Stimulated activated CD4-positive, alpha-beta T cell treated with anti-CD3 and anti-CD28 coated beads, Interleukin-2, amount 100 ng/mL, for 24 hours (primary cell): ENCODE measurements at regions not wholly inside any gene's neighbourhood (a gene's known extent, or its start where the extent isn't known, plus 50 kb on each side); places are given as distances from the start of the nearest gene placed in this dataset.
"Not testable (repeated sequence)": the region's sequence is repeated elsewhere in the genome, so short reads cannot be mapped to it uniquely, and the experiment has no call there.

Experiments used
- DNase-seq, 2 donors: peaks; one replicate each; pipeline ENCODE4 v3.0.0-alpha.2; 2020

DNA sequence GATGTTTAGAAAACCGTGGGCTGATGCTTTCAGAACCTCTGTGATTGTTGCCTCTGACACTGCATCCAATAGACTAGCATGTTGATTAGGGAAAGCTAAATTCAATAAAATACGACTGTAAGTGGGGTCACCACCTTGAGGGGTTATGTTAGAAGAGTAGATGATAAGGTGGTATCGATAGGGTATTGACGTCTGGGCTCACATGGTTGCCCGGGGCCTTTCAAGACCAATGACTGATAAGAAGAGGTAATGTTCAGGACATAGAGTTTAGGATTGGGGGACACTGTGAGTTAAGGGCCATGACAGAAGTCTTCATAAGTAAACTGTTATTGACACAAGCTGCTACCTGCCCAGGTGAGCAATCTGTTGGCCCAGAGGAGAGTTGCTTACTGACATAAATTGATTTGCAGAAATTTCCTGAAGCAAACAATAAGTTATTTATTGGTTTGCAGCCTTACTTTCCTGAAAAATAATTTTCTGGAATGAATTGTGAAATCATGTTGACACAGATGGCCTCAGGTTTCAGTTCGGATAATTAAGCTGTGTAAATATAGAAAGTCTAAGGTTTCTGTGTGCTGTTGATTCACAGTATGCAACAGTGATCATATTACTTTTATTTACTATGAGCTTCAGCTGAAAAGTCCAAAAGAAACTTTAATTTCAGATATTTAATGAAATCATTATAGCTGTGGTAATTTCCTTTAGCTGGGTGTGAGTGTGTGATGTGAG lies 289.9 kb upstream of the PRSS16 start:
- not testable (repeated sequence) for DNase-seq

DNA sequence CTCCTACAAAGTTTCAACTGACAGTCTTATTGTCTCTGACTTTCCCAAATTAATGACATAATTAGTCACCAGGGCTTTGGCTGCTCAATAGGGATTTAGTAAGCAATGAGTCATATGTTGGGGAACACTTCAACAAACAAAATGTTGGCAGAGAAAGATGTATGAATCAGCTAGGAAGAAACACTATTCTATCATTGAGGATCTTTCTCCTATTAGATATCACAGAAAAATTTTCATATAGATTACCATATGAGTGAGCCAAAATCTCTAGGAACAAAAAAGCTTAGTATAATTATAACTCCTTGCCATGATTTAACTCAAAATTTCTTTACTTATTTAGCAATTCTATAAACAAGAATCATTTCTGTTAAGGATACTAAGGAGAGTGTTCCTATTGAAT lies 286.3 kb upstream of the PRSS16 start:
- not testable (repeated sequence) for DNase-seq

DNA sequence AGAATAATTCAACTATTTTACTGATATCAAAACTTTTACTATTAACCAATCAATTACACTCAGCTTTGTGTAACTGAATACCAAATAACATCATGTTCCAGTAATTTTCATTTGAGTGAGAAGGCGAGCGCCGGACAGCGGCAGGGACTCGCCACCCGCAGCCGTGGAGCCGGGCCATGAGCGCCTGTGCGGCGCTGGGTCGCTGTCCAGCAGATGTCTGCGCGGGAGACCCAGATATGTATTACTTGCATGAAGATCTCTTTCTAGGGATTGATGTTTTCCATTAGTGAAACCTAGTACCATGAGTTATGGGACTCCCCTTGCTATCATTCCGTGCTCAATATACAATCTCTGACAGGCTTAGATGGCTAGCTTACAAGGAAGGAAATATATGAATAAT lies 245.1 kb upstream of the PRSS16 start:
- DNase-seq: no peak

DNA sequence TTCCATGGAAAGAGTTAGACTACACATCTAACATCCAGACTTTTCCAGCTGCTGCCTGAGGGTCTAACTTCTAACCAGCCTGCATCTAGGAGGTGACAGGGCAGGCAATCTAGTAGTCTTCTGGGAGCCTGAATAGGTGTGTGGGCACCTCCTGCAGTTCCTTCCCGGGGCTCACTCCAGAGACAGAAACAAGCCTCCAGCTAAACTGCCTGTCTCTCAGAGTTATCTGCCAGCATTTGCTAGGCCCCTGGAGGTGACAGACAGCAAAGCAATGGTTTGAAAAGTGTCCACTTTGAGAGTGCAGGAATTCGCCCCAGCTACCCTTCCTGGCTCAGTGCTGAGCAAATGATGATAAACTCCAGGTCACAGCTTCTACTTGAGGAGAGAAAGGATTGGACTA lies 240.5 kb upstream of the PRSS16 start:
- DNase-seq: no peak

DNA sequence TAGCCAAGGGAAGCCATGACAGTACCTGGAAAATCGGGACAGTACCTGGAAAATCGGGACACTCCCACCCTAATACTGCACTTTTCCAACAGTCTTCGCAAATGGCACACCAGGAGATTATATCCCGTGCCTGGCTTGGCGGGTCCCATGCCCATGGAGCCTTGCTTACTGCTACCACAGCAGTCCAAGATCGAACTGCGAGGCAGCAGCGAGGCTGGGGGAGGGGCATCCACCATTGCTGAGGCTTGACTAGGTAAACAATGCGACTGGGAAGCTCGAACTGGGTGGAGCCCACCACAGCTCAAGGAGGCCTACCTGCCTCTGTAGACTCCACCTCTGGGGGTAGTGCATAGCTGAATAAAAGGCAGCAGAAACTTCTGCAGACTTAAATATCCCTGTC lies 238.9 kb upstream of the PRSS16 start:
- not testable (repeated sequence) for DNase-seq

DNA sequence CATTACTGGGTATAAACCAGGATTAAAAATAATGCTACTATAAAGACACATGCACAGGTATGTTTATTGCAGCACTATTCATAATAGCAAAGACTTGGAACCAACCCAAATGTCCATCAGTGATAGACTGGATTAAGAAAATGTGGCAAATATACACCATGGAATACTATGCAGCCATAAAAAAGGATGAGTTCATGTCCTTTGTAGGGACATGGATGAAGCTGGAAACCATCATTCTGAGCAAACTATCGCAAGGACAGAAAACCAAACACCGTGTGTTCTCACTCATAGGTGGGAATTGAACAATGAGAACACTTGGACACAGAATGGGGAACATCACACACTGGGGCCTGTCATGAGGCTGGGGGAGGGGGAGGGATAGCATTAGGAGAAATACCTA lies 233.4 kb upstream of the PRSS16 start:
- not testable (repeated sequence) for DNase-seq

DNA sequence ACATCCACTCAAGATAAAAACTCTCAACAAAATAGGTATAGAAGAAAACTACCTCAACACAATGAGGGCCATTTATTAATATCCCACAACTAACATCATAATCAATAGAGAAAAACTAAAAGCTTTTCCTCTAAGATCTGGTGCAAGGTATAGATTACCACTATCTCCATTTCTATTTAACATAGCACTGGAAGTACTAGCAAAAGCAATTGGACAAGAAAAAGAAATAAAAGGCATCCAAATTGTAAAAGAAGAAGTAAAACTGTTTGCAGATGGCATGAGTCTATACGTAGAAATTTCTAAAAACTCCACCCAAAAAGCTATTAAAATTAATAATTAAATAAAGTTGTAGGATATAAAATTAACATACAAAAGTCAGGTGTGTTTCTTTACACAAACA lies 230.8 kb upstream of the PRSS16 start:
- no peak for DNase-seq

DNA sequence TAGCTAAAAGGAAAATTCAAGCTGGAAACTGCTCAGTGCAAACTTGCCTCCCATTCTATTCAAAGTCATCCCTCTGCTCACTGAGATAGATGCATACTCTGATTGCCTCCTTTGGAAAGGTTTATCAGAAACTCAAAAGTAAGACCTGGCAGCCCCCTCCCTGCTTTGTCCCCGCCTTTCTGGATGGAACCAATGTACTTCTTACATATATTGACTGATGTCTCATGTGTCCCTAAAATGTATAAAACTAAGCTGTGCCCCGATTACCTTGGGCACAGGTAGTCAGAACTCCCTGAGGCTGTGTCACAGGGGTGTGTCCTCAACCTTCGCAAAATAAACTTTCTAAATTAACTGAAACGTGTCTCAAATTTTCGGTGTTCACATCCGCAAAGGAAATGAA lies 229.1 kb upstream of the PRSS16 start:
- not testable (repeated sequence) for DNase-seq

DNA sequence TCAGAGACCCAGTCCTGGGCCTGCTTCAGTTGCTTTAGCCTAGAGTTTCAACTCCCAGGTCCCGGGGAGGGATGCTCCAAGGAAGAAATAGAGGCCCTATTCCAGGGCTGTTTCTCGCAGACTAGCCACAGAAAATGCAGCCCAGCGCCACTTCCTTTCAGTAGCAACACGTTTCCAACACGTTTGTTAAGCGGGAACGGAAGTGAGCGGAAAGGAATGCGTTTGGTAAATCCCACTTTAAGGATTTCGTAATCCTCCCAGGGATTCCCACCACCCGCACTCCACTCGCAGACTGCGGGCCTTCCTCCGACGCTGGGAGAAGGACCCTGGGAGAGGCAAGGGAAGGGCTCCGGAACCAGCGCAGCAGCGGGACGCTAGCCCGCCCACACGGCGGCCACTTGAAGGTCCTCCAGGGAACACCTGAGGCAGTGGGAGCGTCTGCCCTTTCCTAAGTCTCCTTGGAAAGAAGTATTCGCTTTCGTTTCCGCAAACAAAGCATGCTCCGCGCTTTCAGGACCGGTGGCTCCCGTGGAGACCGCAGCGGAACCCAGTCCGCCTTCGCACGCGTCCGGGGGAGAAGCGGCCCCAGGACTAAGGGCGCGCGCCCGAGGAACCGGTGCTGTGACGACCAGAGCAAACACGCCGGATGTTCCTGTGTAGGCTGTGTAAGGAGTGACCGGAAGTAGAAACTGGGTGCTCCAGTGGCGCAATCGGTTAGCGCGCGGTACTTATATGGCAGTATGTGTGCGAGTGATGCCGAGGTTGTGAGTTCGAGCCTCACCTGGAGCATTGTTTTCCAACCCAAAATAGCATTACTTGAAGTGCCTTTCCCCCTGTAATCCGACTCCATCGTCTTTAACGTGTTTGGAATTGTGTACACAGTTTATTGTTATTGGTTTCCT lies 227.6 kb upstream of the PRSS16 start:
- DNase-seq: peak; percentile 49 to 75

DNA sequence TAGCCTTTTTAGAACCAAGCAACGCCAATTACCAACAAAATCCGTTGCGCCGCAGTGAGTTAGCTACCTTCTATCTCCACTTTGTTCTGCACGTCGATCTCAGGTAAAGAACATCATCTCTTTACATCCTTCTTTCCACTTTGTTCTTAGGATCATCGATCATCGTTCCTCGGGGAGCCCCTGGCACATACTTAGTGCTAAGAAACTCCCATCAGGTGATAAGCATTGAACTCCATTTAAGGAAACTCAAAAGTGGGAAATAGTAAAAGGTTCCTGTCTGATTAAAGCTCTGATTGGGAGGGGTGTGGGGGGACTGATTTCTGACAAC lies 227.0 kb upstream of the PRSS16 start:
- DNase-seq: no peak

DNA sequence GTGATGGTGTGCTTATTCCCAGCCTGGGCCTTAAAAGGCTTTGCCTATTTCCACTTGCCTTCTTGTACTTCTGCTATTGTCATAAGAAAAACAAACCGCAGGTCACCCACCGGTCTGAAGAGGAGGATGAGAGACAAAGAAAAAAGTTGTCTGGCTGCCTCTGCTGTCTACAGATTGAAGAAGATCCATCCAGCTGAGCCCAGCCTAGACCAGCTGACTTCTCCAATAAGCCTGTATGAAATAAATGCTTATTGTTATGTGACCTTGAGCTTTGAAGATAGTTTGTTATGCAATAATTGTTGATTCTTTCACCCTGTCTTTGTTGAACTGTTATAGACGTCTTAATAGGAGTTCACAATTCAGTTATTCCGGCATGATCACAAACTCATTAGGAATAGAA lies 223.8 kb upstream of the PRSS16 start:
- DNase-seq: no peak

DNA sequence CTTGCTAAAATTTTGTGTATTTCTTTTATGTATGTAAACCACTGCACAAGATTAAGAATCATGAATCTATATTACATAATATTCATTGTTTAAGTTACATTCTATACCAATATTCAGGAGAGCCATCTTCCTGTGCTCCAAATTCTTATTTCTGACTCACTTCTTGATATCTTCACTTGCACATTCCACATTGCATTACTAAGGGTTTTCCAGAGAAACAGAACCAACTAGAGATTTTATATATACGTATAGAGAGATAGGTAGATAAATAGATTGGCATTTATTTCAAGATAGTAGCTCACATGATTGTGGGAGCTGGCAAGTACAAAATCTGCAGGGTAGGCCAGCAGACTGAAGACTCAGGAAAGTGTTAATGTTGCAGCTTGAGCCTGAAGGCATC lies 222.2 kb upstream of the PRSS16 start:
- DNase-seq: no peak

DNA sequence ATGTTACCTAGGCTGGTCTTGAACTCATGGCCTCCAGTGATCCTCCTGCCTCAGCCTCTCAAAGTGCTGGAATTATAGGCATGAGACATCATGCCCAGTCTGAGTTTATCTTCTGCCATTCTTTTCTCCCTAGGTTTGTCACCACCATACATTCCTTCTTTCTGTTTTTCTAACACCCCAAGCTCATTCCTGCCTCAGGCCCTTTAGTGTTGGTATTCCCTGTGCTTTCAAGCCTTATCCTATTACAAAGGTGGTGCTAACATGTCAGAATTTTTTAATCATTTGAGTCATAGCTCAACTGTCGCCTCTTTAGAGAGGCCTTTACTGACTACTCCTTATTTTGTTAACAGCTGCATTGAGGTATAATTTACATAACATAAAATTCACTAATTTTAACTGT lies 221.1 kb upstream of the PRSS16 start:
- DNase-seq: no peak

DNA sequence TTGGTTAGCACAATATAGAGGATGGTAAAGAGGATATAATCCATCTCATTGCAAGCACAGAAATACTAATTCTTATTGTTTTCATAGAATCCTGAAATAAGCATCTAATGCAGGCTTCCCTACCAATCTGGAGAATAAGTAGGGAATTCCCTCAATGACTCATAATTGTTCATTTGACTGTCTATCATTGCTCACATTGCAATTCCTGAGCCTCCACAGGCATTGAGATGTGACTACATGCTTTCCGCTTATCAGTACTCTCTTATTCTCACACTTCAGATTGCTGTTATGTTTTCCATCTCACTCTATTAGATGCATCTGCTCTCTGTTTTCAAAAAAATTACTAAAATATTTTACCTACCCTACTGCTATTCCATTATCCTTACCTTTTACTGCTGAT lies 216.2 kb upstream of the PRSS16 start:
- no peak for DNase-seq

DNA sequence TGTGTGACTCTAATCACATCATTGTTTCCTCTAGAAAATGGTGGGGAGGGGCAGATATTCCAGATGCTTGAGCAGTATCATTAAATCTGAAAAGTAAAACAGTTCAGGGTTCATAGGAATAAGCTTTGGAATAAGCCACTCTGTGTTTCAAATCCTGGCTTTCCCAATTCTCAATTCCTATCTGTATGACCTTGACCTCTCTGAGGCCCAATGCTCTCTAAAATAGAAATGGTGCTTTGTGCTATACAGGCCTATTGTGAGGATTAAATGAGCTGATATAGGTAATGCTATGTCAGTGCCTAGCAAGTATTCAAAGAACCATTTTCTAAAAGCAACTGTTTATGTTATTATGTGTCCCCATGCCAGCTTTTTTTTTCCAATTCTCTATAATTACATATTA lies 209.0 kb upstream of the PRSS16 start:
- no peak for DNase-seq

DNA sequence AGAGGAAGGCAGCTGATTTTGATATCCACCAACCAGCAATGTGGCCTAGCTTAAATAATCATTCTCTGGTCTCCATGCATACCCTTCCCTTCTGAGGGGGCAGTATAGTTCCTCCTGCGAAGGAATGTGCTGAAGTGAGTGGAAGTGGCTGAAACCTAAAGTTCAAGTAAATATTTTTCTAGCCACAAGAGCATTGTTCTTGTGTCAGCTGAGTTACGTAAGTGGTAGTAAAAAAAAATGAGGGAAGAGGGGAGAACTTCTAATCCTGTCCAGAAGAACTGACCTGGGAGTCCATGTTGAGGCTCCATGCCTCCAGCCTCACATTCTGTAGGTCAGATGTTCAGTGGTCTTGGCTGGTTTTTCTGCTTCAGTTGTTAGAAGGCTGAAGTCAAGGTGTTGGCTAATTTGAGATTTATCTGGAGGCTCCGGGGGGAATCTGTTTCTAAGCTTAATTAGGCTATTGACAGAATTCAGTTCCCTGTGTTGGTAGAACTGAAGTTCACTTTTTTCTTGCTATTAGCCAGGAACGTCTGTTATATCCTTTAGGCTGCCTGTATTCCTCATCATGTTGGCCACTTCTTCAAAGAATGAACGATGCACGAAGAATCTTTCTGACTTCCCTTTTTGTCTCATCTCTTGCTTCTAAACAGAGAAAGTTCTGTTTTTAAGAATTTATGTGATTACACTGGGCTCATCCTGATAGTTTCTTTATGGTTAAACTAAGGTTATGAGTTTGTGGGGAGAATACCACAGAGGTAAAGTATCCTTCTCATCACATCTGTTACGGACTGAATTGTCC lies 207.1 kb upstream of the PRSS16 start:
- no peak for DNase-seq

DNA sequence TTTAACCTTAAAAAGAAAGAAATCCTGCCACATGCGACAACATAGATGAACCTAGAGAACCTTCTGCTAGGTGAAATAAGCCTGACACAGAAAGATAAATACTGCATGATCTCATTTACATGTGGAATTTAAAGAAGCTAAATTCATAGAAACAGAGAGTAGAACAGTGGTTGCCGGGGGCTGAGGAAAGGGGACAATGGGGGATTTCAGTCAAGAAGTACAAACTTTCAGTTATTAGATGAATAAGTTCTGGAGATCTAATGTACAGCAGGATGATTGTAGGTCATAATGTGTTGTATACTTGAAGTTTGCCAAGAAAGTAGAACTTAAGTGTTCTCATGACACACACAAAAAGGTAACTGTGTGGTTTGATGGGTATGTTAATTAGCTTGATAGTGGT lies 204.3 kb upstream of the PRSS16 start:
- DNase-seq: no peak

DNA sequence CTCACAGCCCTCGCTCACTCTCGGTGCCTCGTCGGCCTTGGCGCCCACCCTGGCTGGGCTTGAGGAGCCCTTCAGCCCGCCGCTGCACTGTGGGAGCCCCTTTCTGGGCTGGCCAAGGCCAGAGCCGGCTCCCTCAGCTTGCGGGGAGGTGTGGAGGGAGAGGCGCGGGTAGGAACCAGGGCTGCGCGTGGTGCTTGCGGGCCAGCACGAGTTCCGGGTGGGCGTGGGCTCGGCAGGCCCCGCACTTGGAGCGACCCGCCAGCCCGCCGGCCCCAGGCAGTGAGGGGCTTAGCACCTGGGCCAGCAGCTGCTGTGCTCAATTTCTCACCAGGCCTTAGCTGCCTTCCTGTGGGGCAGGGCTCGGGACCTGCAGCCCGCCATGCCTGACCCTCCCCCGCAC lies 202.4 kb upstream of the PRSS16 start:
- DNase-seq: not testable (repeated sequence)

DNA sequence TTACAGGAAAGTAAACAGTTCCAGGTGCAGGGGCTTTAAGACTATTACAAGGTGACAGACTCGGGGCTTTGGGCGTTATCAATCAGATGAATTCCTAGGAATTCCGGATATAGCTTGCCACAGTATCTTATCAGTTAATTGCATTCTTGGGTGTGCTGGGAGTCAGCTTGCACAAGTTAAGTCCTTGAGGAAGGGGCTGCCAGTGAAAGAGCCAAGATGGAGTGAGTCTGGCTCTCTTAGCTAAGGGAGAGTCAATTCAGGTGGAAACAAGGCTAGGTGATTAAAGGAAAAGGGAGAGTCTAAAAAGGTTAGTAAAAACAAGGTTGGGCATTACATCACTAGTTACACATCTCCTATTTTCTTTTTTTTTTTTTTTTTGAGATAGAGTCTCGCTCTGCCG lies 199.8 kb upstream of the PRSS16 start:
- DNase-seq: not testable (repeated sequence)

DNA sequence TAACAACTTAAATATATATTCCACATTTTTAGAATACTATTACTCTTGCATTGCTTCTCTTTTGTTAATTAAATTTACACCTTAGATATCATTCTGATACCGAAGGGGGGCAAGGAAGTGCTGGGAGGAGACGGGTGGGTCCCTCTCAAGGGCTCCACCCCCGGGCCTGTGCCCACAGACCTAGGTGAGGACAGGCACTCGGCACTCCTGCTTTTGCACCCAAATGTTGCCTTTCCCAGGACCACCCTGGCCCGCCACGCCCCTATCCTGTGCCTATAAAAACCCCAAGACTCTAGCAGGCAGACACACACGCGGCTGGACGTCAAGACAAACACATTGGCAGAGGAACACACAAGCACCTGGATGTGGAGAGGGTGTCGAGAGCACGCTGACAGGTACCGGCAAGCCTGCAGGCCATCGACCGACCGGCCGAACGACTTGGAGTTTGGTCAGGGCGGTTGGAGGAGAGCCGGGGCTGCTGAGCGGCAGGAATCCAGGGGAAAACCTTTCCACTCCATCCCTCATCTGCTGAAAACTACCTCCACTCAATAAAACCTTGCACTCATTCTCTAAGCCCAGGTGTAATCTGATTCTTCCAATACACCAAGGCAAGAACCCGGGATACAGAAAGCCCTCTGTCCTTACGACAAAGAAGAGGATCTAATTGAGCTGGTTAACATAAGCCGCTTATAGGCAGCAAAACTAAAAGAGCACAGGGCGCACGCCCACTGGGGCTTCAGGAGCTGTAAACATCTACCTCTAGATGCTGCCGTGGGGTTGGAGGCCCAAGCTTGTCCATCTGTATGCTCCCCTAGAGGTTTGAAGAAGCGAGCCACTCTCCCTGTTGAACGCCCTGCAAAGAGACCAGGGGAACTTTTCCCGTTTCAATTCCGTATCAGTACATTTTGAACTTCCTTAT lies 197.4 kb upstream of the PRSS16 start:
- DNase-seq: no peak

DNA sequence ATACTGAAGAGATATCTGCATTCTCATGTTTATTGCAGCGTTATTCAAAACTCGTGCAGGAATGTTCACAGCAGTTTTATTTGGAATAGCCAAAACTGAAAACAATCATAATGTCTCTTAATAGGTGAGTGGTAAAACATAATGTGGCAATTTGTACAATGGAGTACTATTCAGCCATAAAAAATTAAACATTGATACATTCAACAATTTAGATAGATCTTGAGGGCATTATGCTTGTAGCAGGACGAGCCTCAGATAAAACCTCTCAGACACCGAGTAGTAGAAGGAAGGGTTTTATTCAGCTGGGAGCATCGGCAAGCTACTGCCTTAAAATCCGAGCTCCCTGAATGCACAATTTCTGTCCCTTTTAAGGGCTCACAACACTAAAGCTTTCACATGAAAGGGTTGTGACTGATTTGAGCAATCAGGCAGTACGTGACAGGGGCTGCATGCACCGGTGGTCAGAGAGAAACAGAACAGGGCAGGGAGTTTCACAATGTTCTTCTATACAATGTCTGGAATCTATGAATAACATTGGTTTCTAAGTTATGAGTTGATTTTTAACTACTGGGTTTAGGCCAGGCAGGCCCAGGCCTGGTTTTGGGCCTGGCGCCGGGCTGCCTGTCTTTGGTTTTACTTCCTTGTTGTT lies 195.3 kb upstream of the PRSS16 start:
- not testable (repeated sequence) for DNase-seq

DNA sequence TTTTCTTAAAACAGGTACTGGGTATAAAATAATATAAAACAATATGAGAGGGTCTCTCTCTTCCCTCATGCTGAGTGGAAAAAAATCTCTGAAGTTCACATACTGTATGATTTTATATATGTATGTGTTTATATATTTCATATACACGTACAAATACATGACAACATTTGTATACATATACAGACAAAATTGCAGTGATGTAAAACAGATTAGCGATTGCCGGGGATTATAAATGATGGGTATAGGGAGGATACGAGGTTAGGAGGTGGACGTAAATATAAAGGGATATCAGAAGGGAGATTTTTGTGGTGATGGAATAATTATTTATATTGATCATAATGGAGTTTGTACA lies 194.8 kb upstream of the PRSS16 start:
- no peak for DNase-seq
